H1 (cell line): ENCODE measurements at regions not wholly inside any gene's neighbourhood (a gene's known extent, or its start where the extent isn't known, plus 50 kb on each side); places are given as distances from the start of the nearest gene placed in this dataset.

Experiments
- CTCF ChIA-PET: fragments of 300-600 bp; sonication (Branson Sonifier 250); formaldehyde crosslinking; loops from one replicate; lab custom pipeline; 2021; ENCODE audit not compliant: partially characterized antibody; lab: Charles Lee
- POLR2A ChIA-PET: fragments of 300-600 bp; sonication (Branson Sonifier 250); formaldehyde crosslinking; loops from one replicate; lab custom pipeline; 2021; ENCODE audit warnings: inconsistent platforms; ENCODE audit not compliant: partially characterized antibody; lab: Charles Lee
- DNase-seq, 2 experiments: peaks; one replicate each; pipeline versions ENCODE4 v3.0.0 to v3.0.0-alpha.2; 2010 to 2022; ENCODE audit warnings: low spot score in 2 of 2, low read depth in 1 of 2, mixed read lengths in 1 of 2
- FAIRE-seq: peaks from 2 replicates; lab custom pipeline; 2011; peaks lifted over from hg19 to GRCh38; lab: Jason Lieb, UNC
- H2AFZ ChIP-seq: 2 replicates; pipeline ENCODE4 v1.8.1; 2012; ENCODE audit warnings: low read length, inconsistent platforms
- H2AK5ac ChIP-seq: 2 replicates; pipeline ENCODE4 v1.6.1; 2013; ENCODE audit warnings: low read depth, low read length
- H2BK120ac ChIP-seq: replicated peaks from 2 replicates; pipeline ENCODE3; 2013; ENCODE audit warnings: low read depth, low read length, inconsistent platforms
- H2BK12ac ChIP-seq: 2 replicates; pipeline ENCODE4 v1.6.1; 2013; ENCODE audit warnings: low read depth, low read length
- H2BK15ac ChIP-seq: 2 replicates; pipeline ENCODE4 v1.6.1; 2013; ENCODE audit warnings: low read length
- H2BK20ac ChIP-seq: 2 replicates; pipeline ENCODE4 v1.6.1; 2013; ENCODE audit warnings: low read length
- H2BK5ac ChIP-seq: 2 replicates; pipeline ENCODE4 v1.6.1; 2013; ENCODE audit warnings: low read depth, low read length
- H3K14ac ChIP-seq: 2 replicates; pipeline ENCODE4 v1.6.1; 2013; ENCODE audit warnings: inconsistent platforms; ENCODE audit not compliant: insufficient read length
- H3K18ac ChIP-seq: 2 replicates; pipeline ENCODE4 v1.6.1; 2013; ENCODE audit warnings: low read length; ENCODE audit errors: extremely low read depth
- H3K23ac ChIP-seq: 2 replicates; pipeline ENCODE4 v1.6.1; 2013; ENCODE audit warnings: inconsistent platforms; ENCODE audit not compliant: insufficient read length
- H3K23me2 ChIP-seq: 2 replicates; pipeline ENCODE4 v1.6.1; 2013; ENCODE audit warnings: low read depth, low read length
- H3K27ac ChIP-seq: 2 replicates; pipeline ENCODE4 v1.6.1; 2011; ENCODE audit warnings: low read depth, low read length, inconsistent platforms
- H3K27me3 ChIP-seq, 4 experiments: replicated peaks in 1 of 4; 1 replicate in 1 of 4; 2 replicates in 3 of 4; pipeline versions ENCODE4 v1.6.1 to v1.8.1; 2011 to 2013; ENCODE audit warnings: low read length in 3 of 4, mild to moderate bottlenecking in 3 of 4, inconsistent platforms in 2 of 4, mixed read lengths in 2 of 4, moderate library complexity in 1 of 4; ENCODE audit not compliant: control insufficient read depth in 3 of 4, insufficient read depth in 3 of 4; ENCODE audit errors: extremely low read depth in 1 of 4
- H3K36me3 ChIP-seq, 4 experiments: 2 replicates each; pipeline versions ENCODE4 v1.6.1 to v1.8.1; 2011 to 2013; ENCODE audit warnings: mild to moderate bottlenecking in 4 of 4, low read length in 3 of 4, moderate library complexity in 2 of 4, control low read depth in 1 of 4, inconsistent platforms in 1 of 4; ENCODE audit not compliant: insufficient read depth in 4 of 4, control insufficient read depth in 2 of 4
- H3K4ac ChIP-seq: replicated peaks from 2 replicates; pipeline ENCODE3; 2013; ENCODE audit warnings: low read length, low read depth, mixed read lengths, inconsistent platforms; ENCODE audit not compliant: insufficient read length
- H3K4me1 ChIP-seq, 4 experiments: replicated peaks in 1 of 4; 1 replicate in 1 of 4; 2 replicates in 3 of 4; pipeline versions ENCODE4 v1.6.1 to v1.8.1; 2011 to 2013; ENCODE audit warnings: low read length in 3 of 4, inconsistent platforms in 2 of 4, mixed read lengths in 1 of 4; ENCODE audit not compliant: insufficient read depth in 4 of 4, control insufficient read depth in 3 of 4
- H3K4me2 ChIP-seq, 2 experiments: 2 replicates each; pipeline versions ENCODE4 v1.6.1 to v1.8.1; 2011 to 2013; ENCODE audit warnings: low read depth in 2 of 2, low read length in 2 of 2, control low read depth in 1 of 2, inconsistent platforms in 1 of 2, mild to moderate bottlenecking in 1 of 2; ENCODE audit not compliant: insufficient read depth in 1 of 2
- H3K4me3 ChIP-seq, 4 experiments: fragments of 200-600, 300-600 bp in 1 of 4; sonication (generic), shearing (Covaris generic), sonication (Bioruptor Twin) in 1 of 4; 2 replicates each; pipeline versions ENCODE4 v1.5.1 to v1.8.1; 2011 to 2016; ENCODE audit warnings: low read length in 4 of 4, low read depth in 3 of 4, control low read depth in 2 of 4, inconsistent platforms in 2 of 4, mild to moderate bottlenecking in 2 of 4, mixed read lengths in 1 of 4, moderate library complexity in 1 of 4; ENCODE audit not compliant: insufficient read depth in 2 of 4; ENCODE audit errors: extremely low read depth in 1 of 4
- H3K56ac ChIP-seq: replicated peaks from 2 replicates; pipeline ENCODE3; 2013; ENCODE audit warnings: low read depth, mild to moderate bottlenecking, mixed read lengths, low read length, inconsistent platforms; ENCODE audit not compliant: insufficient read length
- H3K79me1 ChIP-seq: 2 replicates; pipeline ENCODE4 v1.6.1; 2013; ENCODE audit warnings: low read depth, low read length, control low read depth
- H3K79me2 ChIP-seq, 2 experiments: 2 replicates each; pipeline versions ENCODE4 v1.6.1 to v1.8.1; 2012 to 2013; ENCODE audit warnings: low read length in 2 of 2, mild to moderate bottlenecking in 2 of 2, inconsistent platforms in 1 of 2; ENCODE audit not compliant: insufficient read depth in 2 of 2, control insufficient read depth in 1 of 2
- H3K9ac ChIP-seq, 4 experiments: replicated peaks in 1 of 4; 1 replicate in 1 of 4; 2 replicates in 3 of 4; pipeline versions ENCODE4 v1.6.1 to v1.8.1; 2011 to 2013; ENCODE audit warnings: low read depth in 3 of 4, low read length in 3 of 4, control low read depth in 2 of 4, mild to moderate bottlenecking in 2 of 4, moderate library complexity in 2 of 4, inconsistent platforms in 1 of 4; ENCODE audit errors: extremely low read depth in 1 of 4
- H3K9me3 ChIP-seq, 2 experiments: 2 replicates each; pipeline versions ENCODE4 v1.6.1 to v1.8.1; 2012 to 2013; ENCODE audit warnings: mild to moderate bottlenecking in 2 of 2, moderate library complexity in 2 of 2, control low read depth in 1 of 2, inconsistent platforms in 1 of 2, low read depth in 1 of 2, low read length in 1 of 2, mixed read lengths in 1 of 2; ENCODE audit not compliant: insufficient read depth in 2 of 2
- H4K20me1 ChIP-seq, 2 experiments: replicated peaks in 1 of 2; 2 replicates each; pipeline versions ENCODE3 to v1.8.1; 2011 to 2013; ENCODE audit warnings: inconsistent platforms in 2 of 2, low read length in 2 of 2, mild to moderate bottlenecking in 1 of 2; ENCODE audit not compliant: insufficient read depth in 2 of 2, control insufficient read depth in 1 of 2
- H4K5ac ChIP-seq: 2 replicates; pipeline ENCODE4 v1.6.1; 2013; ENCODE audit warnings: low read length, low read depth, mixed read lengths, inconsistent platforms; ENCODE audit not compliant: insufficient read length
- H4K8ac ChIP-seq: 2 replicates; pipeline ENCODE4 v1.8.0; 2013; ENCODE audit warnings: mild to moderate bottlenecking, moderate library complexity, low read length, inconsistent platforms; ENCODE audit not compliant: insufficient read depth; ENCODE audit errors: extremely low read depth
- H4K91ac ChIP-seq: replicated peaks from 2 replicates; pipeline ENCODE3; 2013; ENCODE audit warnings: low read length, mixed read lengths, inconsistent platforms; ENCODE audit not compliant: insufficient read length
- CTCF ChIP-seq, 3 experiments: IDR thresholded peaks; 1 replicate in 2 of 3; 2 replicates in 1 of 3; pipeline versions ENCODE4 v1.5.1 to v1.6.1; 2011; ENCODE audit warnings: low read length in 3 of 3, mild to moderate bottlenecking in 3 of 3, inconsistent platforms in 2 of 3, low read depth in 1 of 3, moderate library complexity in 1 of 3; ENCODE audit not compliant: insufficient read depth in 1 of 3; ENCODE audit errors: control extremely low read depth in 1 of 3
- HDAC6 ChIP-seq: IDR thresholded peaks from one replicate; pipeline ENCODE4 v1.7.1; 2012; ENCODE audit warnings: low read depth, mild to moderate bottlenecking, inconsistent platforms, low read length, moderate library complexity
- POU5F1 ChIP-seq: IDR thresholded peaks from 2 replicates; pipeline ENCODE4 v1.6.1; 2011; ENCODE audit warnings: low read depth, mild to moderate bottlenecking, low read length, moderate library complexity
- RBBP5 ChIP-seq: IDR thresholded peaks from 2 replicates; pipeline ENCODE4 v1.7.1; 2012; ENCODE audit warnings: low read depth, mild to moderate bottlenecking, inconsistent platforms, low read length, moderate library complexity, borderline replicate concordance
- RXRA ChIP-seq: IDR thresholded peaks from 2 replicates; pipeline ENCODE4 v1.6.1; 2011; ENCODE audit warnings: low read depth, mild to moderate bottlenecking, low read length, moderate library complexity; ENCODE audit not compliant: insufficient read depth
- TBP ChIP-seq: IDR thresholded peaks from 2 replicates; pipeline ENCODE4 v1.6.1; 2011; ENCODE audit warnings: low read depth, low read length, improper control_type of control experiment
- TEAD4 ChIP-seq: IDR thresholded peaks from 2 replicates; pipeline ENCODE4 v1.6.1; 2012; ENCODE audit warnings: low read depth, low read length, inconsistent platforms, mixed read lengths
- WGBS, 2 experiments: shearing (Covaris generic) in 1 of 2; methylation state at CpG; one replicate each; pipeline versions ENCODE4 v1.1.6 to v1.1.7; 2013 to 2015; ENCODE audit warnings: low lambda C conversion rate in 2 of 2, mixed read lengths in 2 of 2, inconsistent platforms in 1 of 2, low coverage in 1 of 2, missing lambda C conversion rate in 1 of 2; ENCODE audit not compliant: insufficient replicate concordance in 2 of 2, insufficient coverage in 1 of 2, insufficient read length in 1 of 2; ENCODE audit errors: extremely low coverage in 1 of 2, missing lambda C conversion rate in 1 of 2; 5-methylcytosine and 5-hydroxymethylcytosine counted together
- TF ChIP-seq, protein P1 (sequence below): IDR thresholded peaks from 2 replicates; pipeline ENCODE4 v1.6.1; 2012; ENCODE audit warnings: inconsistent platforms

DNA sequence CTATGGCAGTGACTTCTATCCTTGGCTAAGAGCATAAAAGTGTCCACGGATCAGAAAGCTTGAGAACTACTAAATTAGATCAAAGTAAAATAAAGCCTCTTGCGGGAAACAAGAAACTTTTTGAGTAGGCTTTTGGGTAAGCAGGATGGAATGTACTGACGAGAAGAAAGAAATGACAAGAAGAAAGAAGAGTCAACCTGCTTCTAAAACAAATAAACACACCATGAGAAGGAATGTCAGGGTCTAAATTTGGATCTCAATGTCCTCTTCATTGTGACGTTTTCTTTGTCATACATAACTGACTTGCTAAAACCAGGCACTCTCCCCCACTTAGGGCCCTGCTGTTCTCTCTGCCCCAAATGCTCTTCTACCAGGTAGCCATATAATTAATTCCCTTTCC, 290.1 kb upstream of the PTGER4 start:
- H3K27ac ChIP-seq, result no peak overlapping the region
- H3K18ac ChIP-seq, result no peak overlapping the region
- H3K4ac ChIP-seq, result no peak overlapping the region
- no peak overlapping the region for H2BK5ac ChIP-seq
- H3K79me1 ChIP-seq, result no peaks in the 10 kb centered on the region
- no peak overlapping the region for H2AFZ ChIP-seq
- no peak overlapping the region for H2BK15ac ChIP-seq
- no peak for FAIRE-seq
- CTCF ChIA-PET, result interaction anchor here (1.2 to 1.5 kb wide), 3 partner anchors 16 to 441 kb away, joined by 3 to 5 read pairs (median 3); no protein-coding TSS in a partner anchor
- H3K27me3 ChIP-seq, result no peaks in the 10 kb centered on the region
- TF ChIP-seq HDAC6 (no peak), TBP (no peak), RXRA (no peak), TEAD4 (no peak), RBBP5 (no peak), CTCF (IDR thresholded peaks at IDR 0.05; ENCODE audit: control extremely low read depth in 1 of 3, insufficient read depth in 1 of 3, low read depth in 1 of 3, low read length in 3 of 3) (no peak), POU5F1 (no peak)
- TF ChIP-seq, protein P1, sequence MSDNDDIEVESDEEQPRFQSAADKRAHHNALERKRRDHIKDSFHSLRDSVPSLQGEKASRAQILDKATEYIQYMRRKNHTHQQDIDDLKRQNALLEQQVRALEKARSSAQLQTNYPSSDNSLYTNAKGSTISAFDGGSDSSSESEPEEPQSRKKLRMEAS, result no peak
- TF ChIP-seq, all 59 proteins: peak for 0
- Histone ChIP-seq H3K4me3 (no peak overlapping the region), H4K5ac (no peak overlapping the region), H2BK20ac (no peak overlapping the region), H4K8ac (no peak overlapping the region), H4K20me1 (no peaks in the 10 kb centered on the region), H3K9me3 (no peaks in the 10 kb centered on the region), H3K23ac (no peak overlapping the region), H3K14ac (no peak overlapping the region), H4K91ac (no peak overlapping the region), H3K56ac (no peak overlapping the region), H2BK120ac (no peak overlapping the region), H3K23me2 (no peaks in the 10 kb centered on the region), H3K4me2 (no peak overlapping the region), H3K79me2 (no peaks in the 10 kb centered on the region), H3K4me1 (peaks cover 0 to 3% (median 1%) of the 10 kb centered on the region in 4 experiments; a peak in 1 of 7 replicates), H2BK12ac (no peak overlapping the region), H2AK5ac (no peak overlapping the region), H3K36me3 (no peaks in the 10 kb centered on the region), H3K9ac (no peak overlapping the region)
- 79% methylated on average over 4 of the region's 4 CpGs; no CpG with 5 or more reads in 1 of the 2 experiments for WGBS, 2 experiments
- POLR2A ChIA-PET, result no interaction called here
- DNase-seq, result no peak
